Calu3 (cell line): ENCODE measurements at regions not wholly inside any gene's neighbourhood (a gene's known extent, or its start where the extent isn't known, plus 50 kb on each side); places are given as distances from the start of the nearest gene placed in this dataset.

Experiments
- BruUV-seq: library from RNA; stranded (reverse); fragments of 400-500 nt; replicated peaks from 2 replicates; lab custom pipeline; 2021; lab: Mats Ljungman, UMichigan
- CTCF ChIA-PET: fragments of 300-600 bp; sonication (Branson Sonifier 250); formaldehyde crosslinking; loops from one replicate; lab custom pipeline; 2022; ENCODE audit warnings: antibody characterized with exemption; lab: Charles Lee
- DNase-seq: peaks from one replicate; pipeline ENCODE4 v3.0.0; 2022
- H3K27ac Mint-ChIP-seq: one replicate; pipeline ENCODE4 v1.8.0; 2022; ENCODE audit warnings: mixed read lengths; ENCODE audit not compliant: unreplicated experiment
- H3K27me3 Mint-ChIP-seq: one replicate; pipeline ENCODE4 v1.8.0; 2022; ENCODE audit warnings: mixed read lengths; ENCODE audit not compliant: unreplicated experiment
- H3K36me3 Mint-ChIP-seq: one replicate; pipeline ENCODE4 v1.8.0; 2022; ENCODE audit warnings: mild to moderate bottlenecking, moderate library complexity, mixed read lengths; ENCODE audit not compliant: insufficient read depth, unreplicated experiment
- H3K4me1 Mint-ChIP-seq: one replicate; pipeline ENCODE4 v1.8.0; 2022; ENCODE audit warnings: mild to moderate bottlenecking, low read depth, mixed read lengths; ENCODE audit not compliant: unreplicated experiment
- H3K4me3 Mint-ChIP-seq: one replicate; pipeline ENCODE4 v1.8.0; 2022; ENCODE audit warnings: mild to moderate bottlenecking, low read depth, moderate library complexity, mixed read lengths; ENCODE audit not compliant: unreplicated experiment
- H3K9me3 Mint-ChIP-seq: one replicate; pipeline ENCODE4 v1.8.0; 2022; ENCODE audit warnings: low read depth, mixed read lengths; ENCODE audit not compliant: unreplicated experiment
- intact Hi-C: fragments of 100-400 bp; cut with micrococcal nuclease; formaldehyde crosslinking; loops from one replicate; pipeline ENCODE4 v1.10.0; 2022; ENCODE audit not compliant: unreplicated experiment
- TF ChIP-seq, protein P1 (sequence below): fragments of 200-600 bp; IDR thresholded peaks from one replicate; pipeline ENCODE4 v1.8.0; 2022; ENCODE audit warnings: antibody characterized with exemption; ENCODE audit not compliant: unreplicated experiment

DNA sequence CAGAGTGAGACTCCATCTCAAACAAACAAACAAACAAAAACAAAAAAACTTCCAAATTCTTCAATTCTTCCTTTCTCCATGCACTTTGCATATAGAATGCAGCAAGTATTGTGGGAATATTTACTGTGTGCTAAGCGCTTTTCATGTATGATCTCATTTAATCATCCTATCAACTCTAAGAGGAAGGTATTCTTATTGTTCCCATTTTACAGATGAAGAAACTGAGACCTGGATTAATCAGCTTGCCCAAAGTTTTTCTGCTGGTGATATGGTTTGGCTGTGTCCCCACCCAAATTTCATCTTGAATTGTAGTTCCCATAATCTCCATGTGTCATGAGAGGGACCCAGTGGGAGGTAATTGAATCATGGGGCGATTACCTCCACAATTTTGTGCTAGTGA is 56.6 kb upstream of the KCNG1 start:
- no peaks in the 10 kb centered on the region for H3K36me3 Mint-ChIP-seq
- intact Hi-C loops = no loop called here

GRCh38 chr20:51077686-51078060 is 54.8 kb upstream of the KCNG1 start:
- BruUV-seq = no TSS peak
- TF ChIP-seq, protein P1, sequence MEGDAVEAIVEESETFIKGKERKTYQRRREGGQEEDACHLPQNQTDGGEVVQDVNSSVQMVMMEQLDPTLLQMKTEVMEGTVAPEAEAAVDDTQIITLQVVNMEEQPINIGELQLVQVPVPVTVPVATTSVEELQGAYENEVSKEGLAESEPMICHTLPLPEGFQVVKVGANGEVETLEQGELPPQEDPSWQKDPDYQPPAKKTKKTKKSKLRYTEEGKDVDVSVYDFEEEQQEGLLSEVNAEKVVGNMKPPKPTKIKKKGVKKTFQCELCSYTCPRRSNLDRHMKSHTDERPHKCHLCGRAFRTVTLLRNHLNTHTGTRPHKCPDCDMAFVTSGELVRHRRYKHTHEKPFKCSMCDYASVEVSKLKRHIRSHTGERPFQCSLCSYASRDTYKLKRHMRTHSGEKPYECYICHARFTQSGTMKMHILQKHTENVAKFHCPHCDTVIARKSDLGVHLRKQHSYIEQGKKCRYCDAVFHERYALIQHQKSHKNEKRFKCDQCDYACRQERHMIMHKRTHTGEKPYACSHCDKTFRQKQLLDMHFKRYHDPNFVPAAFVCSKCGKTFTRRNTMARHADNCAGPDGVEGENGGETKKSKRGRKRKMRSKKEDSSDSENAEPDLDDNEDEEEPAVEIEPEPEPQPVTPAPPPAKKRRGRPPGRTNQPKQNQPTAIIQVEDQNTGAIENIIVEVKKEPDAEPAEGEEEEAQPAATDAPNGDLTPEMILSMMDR = no peak
- Mint-ChIP-seq H3K27me3 (peaks cover 81% of the 10 kb centered on the region), H3K36me3 (no peaks in the 10 kb centered on the region), H3K4me3 (no peak overlapping the region), H3K9me3 (no peaks in the 10 kb centered on the region), H3K4me1 (no peaks in the 10 kb centered on the region), H3K27ac (no peak overlapping the region)
- intact Hi-C loops = no loop called here
- CTCF ChIA-PET = no interaction called here
- DNase-seq = no peak

More for the DNA sequence above, 56.6 kb upstream of the KCNG1 start:
- no peak for DNase-seq
- CTCF ChIA-PET = no interaction called here
- no peaks in the 10 kb centered on the region for H3K9me3 Mint-ChIP-seq
- no peak overlapping the region for H3K4me3 Mint-ChIP-seq
- no TSS peak for BruUV-seq
- no peak overlapping the region for H3K27ac Mint-ChIP-seq
- peaks cover 82% of the 10 kb centered on the region for H3K27me3 Mint-ChIP-seq
- H3K4me1 Mint-ChIP-seq = no peaks in the 10 kb centered on the region
- TF ChIP-seq, protein P1 = no peak

- Mint-ChIP-seq H3K4me1 (no peaks in the 10 kb centered on the region), H3K27ac (no peak overlapping the region), H3K36me3 (no peaks in the 10 kb centered on the region), H3K4me3 (no peak overlapping the region), H3K9me3 (no peaks in the 10 kb centered on the region), H3K27me3 (peaks cover 81% of the 10 kb centered on the region)
- BruUV-seq = no TSS peak
- intact Hi-C loops = no loop called here
- no peak for DNase-seq
- TF ChIP-seq, protein P1 = no peak
- CTCF ChIA-PET = interaction anchor here (0.7 kb wide), 2 partner anchors 339 to 838 kb away, joined by 3 to 4 read pairs; no protein-coding TSS in a partner anchor
Measured at GRCh38 chr20:51076786-51077685, 54.1 kb upstream of the KCNG1 start.

DNA sequence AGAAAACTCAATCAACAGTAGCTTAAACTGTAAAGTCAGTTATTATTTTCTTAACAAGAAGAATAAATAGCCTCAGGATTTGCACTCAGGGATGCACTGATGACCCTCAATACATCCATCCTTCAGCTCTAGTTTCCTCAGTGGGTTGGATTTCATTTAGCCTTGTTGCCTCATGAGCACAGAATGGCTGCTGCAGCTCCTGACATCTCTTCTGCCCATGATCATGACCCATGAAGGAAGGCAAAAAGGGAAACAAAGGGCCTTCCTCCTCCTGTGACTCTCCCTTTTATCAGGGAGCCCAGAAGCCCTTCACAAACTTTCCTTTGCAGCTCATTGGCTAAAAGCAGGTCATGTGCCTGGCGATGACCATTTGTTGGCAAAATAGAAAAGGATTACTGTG is 51.2 kb upstream of the KCNG1 start:
- peaks cover 85% of the 10 kb centered on the region for H3K27me3 Mint-ChIP-seq
- H3K4me3 Mint-ChIP-seq = no peak overlapping the region
- H3K27ac Mint-ChIP-seq = no peak overlapping the region
- BruUV-seq = no TSS peak
- intact Hi-C loops = no loop called here
- H3K9me3 Mint-ChIP-seq = no peaks in the 10 kb centered on the region
- H3K4me1 Mint-ChIP-seq = no peaks in the 10 kb centered on the region
- CTCF ChIA-PET = no interaction called here
- H3K36me3 Mint-ChIP-seq = no peaks in the 10 kb centered on the region
- TF ChIP-seq, protein P1 = no peak
- DNase-seq = no peak
